ENCODE measurements at regions not wholly inside any gene's neighbourhood (a gene's known extent, or its start where the extent isn't known, plus 50 kb on each side); places are given as distances from the start of the nearest gene placed in this dataset.

- TF ChIP-seq POLR2A (IDR thresholded peaks at IDR 0.05) (no peak), CTCF (IDR thresholded peaks at IDR 0.05) (peak; percentile 30 to 48 (median 40))
Observed at GRCh38 chr9:21709464-21710058, 92.9 kb upstream of the MTAP start.

Data from uterus (tissue), 2 donors.